ENCODE measurements at regions not wholly inside any gene's neighbourhood (a gene's known extent, or its start where the extent isn't known, plus 50 kb on each side); places are given as distances from the start of the nearest gene placed in this dataset.

DNA sequence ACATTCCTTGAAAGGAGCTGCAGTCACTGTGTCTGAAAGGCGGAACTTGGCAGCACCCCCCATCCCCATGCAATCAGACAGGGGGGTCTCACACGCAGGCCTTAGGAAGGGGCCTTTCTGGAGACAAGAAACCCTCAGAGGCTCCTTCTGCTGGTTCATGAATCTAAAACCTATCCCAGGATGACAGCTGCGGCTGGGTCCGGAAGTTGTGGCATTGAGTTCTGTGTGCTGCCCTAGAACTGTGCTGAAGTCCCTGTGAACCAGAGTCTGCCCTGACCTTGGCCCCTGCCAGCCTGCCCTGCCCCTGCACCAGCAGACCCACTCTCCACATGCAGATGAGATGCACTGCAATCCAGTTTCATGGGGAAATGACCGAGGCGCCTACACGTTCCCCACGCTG lies 268.0 kb downstream of the CTTN start:
- TF ChIP-seq EZH2 (IDR thresholded peaks at IDR 0.05; ENCODE audit: low read length, missing control alignments), result no peak
- TF ChIP-seq, protein P1, sequence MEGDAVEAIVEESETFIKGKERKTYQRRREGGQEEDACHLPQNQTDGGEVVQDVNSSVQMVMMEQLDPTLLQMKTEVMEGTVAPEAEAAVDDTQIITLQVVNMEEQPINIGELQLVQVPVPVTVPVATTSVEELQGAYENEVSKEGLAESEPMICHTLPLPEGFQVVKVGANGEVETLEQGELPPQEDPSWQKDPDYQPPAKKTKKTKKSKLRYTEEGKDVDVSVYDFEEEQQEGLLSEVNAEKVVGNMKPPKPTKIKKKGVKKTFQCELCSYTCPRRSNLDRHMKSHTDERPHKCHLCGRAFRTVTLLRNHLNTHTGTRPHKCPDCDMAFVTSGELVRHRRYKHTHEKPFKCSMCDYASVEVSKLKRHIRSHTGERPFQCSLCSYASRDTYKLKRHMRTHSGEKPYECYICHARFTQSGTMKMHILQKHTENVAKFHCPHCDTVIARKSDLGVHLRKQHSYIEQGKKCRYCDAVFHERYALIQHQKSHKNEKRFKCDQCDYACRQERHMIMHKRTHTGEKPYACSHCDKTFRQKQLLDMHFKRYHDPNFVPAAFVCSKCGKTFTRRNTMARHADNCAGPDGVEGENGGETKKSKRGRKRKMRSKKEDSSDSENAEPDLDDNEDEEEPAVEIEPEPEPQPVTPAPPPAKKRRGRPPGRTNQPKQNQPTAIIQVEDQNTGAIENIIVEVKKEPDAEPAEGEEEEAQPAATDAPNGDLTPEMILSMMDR (conservative IDR thresholded peaks at IDR 0.05 in 1 of 2, IDR thresholded peaks at IDR 0.05 in 1 of 2; ENCODE audit: low read depth in 1 of 2, low read length in 2 of 2), result no peak
